HG02588 (cell line): ENCODE measurements at regions not wholly inside any gene's neighbourhood (a gene's known extent, or its start where the extent isn't known, plus 50 kb on each side); places are given as distances from the start of the nearest gene placed in this dataset.

Experiments used
- ATAC-seq: cut with Tn5 transposase; IDR thresholded peaks from one replicate; pipeline ENCODE4 v1.9.1; 2021; ENCODE audit warnings: mild to moderate bottlenecking, moderate library complexity; ENCODE audit not compliant: unreplicated experiment

DNA sequence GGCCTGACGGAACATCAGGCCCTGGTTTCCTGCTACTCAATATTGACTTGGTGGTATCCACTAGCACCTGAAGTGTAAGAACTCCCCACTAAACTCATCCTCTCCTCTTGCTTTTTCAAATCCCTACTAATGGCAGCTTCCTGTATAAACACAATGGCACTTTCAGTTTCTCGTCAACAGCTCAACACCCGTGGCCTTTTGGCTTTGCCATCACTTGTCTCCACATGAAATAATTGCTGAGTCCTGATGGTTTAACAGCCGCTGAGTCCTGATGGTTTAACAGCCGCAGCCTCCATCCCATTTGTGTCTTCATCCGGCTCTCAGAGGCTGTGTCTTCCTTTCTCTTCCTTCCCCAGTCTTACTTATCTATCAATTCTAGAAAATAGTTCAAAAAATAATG, 261.4 kb upstream of the PITRM1 start:
- ATAC-seq = no peak

DNA sequence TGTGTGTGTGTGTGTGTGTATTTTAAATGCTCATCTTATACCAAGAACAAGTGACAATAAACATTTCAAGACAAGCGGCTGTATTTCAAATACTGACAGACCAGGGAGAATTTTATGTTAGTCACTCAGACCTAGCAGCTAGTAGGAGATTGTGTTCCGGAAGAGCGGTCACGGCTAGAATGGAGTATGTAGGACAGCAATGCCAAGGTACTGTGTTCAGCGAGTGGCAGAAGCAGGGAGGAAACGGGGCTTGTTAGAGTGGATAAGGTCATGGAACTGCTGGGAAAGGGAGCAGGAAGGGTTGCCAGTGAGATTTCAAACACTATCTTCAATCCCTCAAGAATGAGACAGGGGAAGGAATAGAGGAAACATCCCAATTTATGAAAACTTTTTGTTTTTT, 260.5 kb upstream of the PITRM1 start:
- no peak for ATAC-seq

DNA sequence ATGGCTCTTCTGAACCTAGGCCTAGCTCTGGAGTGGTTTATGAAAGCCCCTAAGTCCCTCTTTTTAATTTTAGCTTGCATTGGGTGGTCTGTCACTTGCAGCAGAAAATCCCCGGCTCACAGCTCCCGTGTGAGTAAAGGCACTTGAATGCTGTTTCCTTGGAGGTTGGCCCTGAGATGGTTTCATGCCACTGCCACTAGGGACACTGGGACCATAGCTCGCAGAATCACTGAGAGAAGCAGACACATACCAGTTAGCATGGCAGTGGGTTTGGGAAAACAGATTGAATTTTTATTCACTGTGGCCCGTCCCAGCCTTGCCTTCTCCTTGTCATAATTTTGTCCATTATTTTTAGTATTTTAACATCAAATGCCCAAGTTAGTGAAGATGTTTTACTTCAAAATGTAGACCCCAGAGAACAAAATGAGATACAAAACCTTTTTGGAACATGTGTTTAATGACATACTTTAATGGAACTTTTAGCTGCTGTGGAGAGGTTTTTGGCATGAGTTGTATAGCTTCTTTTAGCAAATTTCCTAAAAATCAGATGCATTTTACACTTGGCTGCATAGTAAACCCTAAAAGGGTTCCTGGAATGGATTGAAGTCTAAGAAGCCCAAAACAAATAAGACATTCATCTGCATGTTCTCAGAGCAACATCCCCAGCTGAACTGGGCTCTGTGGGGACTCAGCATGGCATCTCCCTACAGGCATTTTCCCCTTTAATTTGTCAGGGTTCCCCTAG, 259.7 kb upstream of the PITRM1 start:
- ATAC-seq = no peak

DNA sequence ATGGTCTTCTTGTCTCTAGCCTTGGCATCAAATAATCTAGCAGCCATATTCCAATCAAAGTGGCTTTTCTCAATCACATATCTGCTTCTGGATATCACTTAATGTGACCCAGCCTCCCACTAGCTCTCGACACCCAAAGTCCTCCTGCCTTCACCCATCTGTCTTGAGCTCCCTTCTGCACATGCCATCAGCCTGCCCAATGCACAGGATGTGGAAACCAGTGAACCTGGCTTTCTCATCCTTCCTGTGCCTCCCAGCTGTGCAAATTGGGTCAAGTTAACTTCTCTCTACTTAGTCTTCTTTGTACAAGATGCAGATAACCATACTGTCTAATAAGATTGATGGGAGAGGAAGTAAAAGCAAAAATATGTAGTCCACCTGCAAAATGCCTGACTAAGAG, 257.9 kb upstream of the PITRM1 start:
- ATAC-seq = no peak

DNA sequence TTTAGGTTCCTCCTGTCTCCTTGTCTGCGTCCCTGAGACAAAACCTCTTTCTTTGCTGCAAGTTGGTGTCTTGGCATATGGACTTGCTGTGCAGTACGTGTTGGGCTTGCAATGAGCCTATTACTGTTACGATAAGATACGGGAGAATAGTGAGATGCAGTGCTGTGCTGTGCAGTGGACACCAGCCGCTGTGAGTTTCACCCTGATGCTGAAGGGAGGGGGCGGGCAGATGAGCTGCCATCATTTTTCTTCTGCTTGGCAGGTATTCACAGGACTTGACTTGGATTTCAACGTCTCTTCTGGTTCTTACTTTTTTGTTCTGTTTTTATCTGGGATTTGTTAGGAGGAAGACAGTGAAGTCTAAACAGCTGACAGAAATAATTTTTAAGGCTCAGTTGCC, 257.1 kb upstream of the PITRM1 start:
- ATAC-seq = no peak

DNA sequence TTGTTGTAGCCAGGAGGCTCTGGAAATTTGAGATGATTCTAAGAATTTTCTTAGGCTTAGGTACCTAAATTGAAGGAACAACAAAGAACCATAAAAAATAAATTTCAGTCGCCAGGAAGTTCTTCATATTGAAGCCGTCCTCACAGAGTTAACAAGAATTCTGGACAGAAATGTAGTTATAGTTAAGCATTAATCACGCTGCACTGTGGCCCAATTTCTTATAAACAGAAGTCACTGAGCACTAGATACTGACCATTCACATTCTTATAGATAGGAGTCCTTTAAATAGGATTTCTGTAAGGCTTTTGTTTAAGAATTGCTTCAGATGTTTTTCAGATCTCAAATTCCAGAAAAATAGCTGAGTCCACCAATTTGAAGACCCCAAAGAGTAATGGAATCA, 256.2 kb upstream of the PITRM1 start:
- no peak for ATAC-seq

DNA sequence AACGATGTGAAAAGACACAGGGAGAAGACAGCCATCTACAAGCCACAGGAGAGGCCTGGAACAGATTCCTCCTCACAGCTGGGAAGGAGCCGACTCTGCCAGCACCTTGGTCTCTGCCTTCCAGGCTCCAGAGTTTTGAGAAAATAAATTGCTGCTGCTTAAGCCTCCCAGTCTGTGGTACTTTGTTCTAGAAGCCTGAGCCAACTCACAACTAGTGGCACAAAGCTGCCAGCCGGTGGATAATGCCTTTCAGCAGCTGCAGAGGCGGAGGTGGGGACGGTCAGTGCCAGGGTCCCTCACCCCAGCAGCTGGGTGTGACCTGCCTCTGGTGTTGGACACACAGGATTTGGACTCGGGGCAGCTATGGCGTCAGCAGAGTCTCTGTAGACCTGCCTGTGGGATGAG, 255.4 kb upstream of the PITRM1 start:
- no peak for ATAC-seq

DNA sequence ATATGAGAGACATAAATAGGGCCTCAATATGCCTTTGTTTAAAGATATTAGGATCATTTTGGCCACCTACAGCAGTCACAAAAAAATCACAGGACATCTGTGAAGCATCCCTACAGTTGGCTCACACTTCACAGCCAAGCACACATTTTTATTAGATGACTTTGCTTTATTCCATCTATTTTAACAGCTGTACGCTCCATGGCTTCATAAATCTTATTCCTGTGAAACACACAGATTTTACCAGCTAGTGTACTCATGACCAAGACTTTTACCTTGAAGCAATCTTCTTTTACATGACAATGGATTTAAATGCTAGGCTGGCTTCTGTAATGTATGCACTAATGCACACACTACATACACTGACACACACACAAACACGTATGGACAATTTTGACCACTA, 254.8 kb upstream of the PITRM1 start:
- no peak for ATAC-seq

DNA sequence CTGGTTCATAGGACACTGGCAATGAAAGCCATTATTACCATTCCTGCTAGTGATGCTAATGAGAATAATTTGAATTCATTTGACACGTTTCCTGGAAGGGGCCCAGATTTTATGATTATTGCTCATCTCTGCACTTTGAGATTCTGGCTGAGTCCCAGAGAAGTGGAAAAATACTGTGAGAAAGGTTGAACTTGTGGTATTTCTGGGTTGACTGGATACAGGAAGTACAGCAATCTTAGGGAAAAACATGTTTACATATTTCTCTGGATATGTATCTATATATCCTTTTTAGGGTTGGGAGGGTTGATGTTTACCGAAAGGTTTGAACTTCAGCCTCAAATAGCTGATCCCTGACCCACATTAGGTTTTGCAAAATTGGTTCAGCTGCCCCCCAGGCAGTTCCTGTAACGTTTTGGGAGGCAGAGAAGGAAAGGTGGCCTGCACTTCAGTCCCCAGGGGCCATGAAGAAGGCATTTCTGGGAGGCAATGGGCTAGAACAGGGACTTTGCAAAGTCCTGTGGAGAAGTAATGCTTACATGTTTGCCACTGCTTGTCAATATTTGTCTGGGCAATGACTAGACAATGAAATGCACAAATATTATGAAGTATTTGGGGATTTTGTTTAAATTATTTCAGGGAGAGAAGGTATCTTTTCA, 253.7 kb upstream of the PITRM1 start:
- ATAC-seq = no peak

DNA sequence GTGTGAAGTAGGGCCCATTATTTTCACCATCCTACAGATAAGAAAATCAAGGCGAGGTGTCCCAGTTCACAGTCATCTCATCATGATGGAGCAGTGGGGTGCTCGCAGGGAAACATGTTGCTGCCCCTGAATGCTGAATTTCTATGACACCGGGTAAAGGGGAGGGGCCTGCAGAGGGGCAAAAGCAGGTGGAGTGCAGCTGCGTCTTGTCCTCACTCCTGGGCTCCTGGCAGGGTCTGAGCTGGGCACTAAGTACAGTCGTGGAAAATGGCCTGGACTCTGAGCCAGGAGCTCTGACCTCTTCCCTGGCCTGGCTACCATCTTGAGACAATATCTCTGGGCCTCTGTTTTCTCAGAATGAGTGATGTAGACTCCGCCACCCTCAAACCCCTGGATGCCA, 253.1 kb upstream of the PITRM1 start:
- no peak for ATAC-seq

DNA sequence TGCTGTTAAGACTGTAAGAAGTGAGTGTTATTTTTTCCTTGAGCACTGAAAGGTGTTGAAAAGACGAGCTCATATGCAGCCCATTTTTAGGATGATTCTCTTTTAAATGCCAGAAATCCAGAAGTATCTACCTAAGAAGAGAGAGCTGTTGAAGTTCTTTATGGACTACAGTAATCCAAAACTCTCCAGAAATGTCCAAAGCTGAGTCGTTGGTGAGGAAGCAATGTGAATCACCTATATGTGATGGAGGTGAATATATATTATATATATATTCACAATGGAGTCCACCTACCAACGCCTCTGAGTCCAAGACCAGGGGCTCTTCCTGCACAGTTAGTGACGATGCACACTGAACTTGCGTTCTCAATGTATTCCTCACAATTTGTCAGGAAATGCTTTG, 252.7 kb upstream of the PITRM1 start:
- no peak for ATAC-seq

DNA sequence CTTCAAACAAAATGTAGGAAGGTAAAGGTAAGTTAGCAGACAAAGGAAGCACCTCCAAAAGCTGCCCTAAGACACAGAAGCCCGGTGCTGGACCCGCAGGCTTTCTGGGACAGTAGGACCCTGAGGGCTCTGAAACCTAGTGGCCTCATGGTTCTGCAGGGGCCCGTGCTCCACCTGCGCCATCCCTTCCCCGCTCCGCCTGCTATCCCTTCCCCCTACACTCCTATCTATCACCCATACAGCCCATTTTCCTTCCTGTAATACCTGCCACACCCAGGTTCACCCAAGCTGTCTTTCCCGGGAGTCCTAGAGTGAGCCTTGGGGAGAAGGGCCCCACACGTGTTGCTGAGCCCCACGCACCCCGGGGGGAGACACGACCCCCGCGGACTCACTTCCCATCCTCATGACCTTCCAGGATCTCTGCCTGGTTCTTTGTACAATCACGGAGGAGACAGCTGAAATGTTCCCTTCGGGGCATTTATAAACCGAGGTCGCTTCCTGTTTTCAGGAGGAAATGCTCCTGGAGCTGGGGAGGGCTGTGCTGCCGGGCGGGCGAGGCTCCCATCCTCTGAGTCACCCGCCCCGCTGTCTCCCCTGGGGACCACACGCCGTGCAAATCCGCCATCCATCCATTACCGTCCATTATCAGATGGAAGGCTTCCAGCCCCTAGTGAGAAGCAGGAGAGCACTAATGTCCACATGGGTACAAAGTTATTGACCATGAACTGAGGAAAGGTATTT, 251.7 kb upstream of the PITRM1 start:
- no peak for ATAC-seq

DNA sequence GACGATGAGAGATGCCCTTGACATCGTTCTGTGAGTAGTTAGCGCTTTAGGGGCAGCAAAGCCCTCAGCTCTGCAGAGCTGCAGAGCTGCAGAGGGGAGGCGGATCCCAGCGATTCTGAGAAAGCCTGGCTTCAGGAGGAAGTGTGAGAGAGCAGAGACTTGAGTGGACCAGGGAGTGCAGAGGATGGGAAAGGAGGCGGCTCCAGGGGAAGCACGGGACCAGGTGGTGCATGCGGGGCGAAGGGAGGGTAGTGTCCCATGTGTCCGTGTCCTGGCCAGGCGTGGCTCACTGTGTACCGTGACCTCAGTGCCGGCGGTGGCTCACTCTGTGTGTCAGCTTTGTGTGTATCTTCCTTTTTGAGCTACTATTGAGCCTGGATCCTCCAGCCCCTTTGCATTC, 250.8 kb upstream of the PITRM1 start:
- ATAC-seq = no peak

DNA sequence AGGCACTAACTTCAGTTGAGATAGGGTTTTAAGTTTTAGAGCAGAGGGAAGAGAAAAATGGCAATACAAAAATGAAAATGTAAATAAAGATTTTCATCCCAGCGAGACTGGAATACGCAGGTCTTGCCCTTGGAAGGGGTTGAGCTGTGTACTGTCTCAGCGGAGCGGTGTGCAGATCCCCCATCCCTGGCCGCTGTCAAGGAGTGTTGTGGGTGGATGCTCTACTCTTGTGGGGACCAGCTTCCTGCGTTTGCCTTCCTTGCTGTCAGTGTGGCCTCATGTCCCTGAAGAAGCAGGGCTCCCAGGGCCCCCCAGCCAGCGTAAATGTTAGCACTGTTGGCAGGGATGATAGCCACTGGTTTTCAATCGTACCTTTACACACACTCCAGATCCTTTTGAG, 249.7 kb upstream of the PITRM1 start:
- no peak for ATAC-seq

DNA sequence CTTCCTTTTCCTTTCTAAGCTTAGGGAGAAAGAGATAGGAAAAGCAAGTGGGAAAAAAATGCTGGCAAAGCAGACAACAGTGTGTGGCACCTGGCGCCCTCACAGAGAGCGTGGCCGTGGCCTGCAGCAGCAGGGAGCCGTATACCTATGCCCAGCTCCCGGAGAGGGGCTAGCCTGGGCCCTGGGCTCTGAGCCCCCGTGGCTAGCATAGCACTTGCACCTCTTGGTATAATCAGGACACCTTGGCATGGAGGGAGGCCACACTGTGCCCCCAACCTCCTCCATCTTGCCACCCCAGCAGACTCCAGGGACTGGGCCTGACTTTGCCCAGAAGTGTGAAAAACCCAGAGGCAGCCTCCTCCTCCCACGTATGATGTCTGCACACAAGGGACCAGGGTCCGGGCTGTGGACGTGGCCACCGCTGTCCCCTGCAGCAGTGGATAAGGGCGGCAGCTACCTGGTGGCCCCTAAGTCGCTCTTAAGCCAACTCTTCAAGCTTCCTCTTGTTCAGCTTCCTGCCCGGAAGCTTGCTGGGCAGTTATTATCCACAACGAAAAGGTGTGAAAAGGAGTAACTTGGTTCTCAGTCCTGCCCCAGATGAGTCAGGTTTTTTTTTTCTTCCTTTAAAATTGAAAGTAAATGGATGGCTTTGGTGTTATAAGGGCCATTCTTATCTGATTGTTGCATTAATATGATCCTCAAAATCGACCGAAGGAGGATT, 249.1 kb upstream of the PITRM1 start:
- no peak for ATAC-seq

DNA sequence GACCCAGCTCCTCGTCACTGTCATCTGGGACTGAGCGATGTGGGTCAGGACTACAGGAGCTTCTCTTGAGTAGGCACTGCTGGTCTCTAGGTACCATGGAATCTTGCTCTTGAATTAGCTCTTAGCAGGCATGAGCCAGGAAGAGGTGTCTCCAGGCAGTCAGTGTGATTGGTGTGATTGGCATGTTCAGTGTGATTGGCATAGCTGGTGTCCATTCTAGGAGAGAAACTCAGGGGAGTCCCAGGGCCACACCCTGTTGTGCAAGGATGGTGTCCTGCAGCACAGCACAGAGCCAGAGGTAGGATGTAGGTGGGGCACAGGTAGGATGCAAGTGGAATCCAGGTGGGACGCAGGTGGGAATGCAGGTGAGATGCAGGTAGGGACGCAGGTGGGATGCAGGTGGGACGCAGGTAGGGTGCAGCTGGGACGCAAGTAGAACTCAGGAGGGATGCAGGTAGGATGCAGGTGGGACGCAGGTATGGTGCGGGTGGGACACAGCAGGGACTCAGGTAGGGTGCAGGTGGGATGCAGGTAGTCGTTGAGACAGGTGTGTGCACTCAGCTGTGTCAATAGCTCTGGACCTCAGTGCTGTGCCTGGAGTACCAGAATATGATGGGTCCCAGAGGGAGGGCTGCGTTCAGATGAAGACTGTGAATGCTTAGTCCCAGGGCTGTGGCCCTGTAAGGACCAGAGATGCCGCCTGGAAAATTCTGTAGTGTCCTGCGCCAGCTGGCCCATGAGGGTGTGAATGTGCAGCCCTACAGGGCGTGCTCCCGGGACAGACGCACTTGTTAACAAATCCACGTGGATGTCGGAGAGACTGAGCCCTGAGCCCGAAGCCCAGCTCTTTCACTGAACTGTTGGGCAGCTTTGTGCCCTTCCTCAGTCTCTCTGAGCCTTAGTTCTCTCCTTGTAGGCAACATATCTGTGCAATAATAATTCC, 248.2 kb upstream of the PITRM1 start:
- no peak for ATAC-seq

DNA sequence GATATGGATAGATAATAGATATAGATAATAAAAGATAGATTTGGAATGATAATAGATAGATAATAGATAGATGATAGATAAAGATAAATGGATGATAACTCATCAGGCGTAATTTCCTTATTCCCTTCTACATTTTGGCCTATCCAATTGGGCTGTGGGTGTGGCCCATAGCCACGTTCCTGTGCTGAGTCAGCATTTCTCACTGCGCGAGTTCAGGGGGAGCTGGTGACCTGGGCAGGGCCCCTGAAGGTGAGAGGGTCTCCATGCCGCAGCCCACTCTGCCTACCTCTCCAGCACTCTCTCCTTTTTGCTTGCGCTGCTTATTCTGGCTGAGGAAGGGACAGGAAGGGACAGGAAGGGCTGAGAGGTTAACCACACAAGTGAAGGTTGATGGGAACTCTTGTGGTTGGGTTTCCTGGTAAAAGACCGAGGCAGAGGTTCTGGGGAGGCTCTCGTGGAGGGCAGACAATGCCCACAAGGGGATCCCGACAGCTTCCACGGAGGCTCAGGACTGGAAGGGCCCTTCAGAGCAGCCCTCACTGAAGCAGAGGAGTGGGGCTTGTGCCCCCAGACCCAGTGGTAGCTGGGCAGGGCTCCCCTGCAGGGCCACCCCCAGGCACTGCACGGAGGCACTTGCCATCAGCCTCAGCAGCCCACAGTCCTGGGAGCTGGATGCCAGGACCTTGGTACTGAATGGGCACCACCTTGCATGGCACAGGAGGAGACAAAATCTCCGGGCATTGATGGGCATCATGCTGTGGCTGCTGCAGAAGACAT, 247.3 kb upstream of the PITRM1 start:
- no peak for ATAC-seq

DNA sequence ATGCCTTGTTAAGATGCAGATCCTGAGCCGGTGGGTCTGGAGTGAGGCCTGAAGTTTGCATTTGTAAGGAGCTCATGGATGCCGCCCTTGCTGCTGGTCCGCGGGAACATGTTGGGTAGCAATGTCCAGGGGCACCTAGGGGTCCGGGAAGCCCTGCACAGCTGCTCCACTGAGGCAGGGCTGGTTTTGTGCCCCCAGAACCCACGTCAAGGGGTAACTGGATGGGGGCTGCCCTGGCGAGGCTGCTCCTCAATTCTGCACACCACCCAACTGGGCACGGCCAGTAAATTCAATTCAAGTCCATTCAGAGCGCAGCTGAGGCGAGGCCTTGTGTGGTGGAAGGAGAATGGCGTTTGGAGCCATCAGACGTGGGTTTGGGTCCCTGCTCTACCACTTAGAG, 246.3 kb upstream of the PITRM1 start:
- ATAC-seq = no peak

DNA sequence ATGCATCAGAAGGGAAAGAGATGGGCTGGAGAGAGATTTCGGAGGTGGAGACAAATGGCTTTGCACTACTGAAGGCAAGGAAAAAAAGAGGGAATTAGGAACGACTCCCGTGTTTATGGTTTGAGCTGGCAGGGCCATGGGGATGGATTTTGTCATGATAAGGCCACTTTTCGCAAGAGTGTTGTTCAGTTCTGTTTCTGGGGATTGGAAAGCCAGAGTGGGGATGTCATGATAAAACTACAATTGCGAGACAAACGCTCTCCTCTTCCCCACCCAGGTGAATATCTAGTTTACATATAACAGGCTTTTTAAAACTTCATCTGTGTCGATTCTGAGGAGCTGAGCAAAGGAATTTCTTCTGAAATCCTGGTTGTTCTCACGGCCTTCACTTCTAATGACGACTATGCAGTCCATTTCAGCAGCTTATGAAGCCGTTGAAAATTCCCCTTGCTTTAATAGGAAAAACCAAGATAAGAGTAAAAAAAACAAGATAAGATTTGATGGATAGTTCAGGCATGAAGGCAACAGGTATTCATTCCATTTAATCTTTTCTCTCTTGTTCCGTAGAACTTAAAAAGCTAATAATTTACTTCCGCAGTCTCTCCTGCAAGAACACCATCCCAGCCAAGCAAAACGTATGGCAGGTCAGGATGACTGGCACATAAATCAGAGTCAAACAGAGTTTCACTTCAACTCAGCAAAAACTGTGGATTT, 245.6 kb upstream of the PITRM1 start:
- ATAC-seq = no peak
